ENCODE measurements at regions not wholly inside any gene's neighbourhood (a gene's known extent, or its start where the extent isn't known, plus 50 kb on each side); places are given as distances from the start of the nearest gene placed in this dataset.

- TF ChIP-seq CTCF (IDR thresholded peaks at IDR 0.05 in 2 of 3, conservative IDR thresholded peaks at IDR 0.05 in 1 of 3; ENCODE audit: control insufficient read depth in 2 of 3, extremely low read depth in 1 of 3, insufficient read depth in 1 of 3, low read depth in 3 of 3, low read length in 3 of 3): no peak
- TF ChIP-seq SMC3 (IDR thresholded peaks at IDR 0.05; ENCODE audit: borderline replicate concordance, low read length): no peak
- TF ChIP-seq ETV6 (conservative IDR thresholded peaks at IDR 0.05 in 1 of 2, IDR thresholded peaks at IDR 0.05 in 1 of 2; ENCODE audit: borderline replicate concordance in 1 of 2, low read depth in 1 of 2): no peak
- no peak for TF ChIP-seq EZH2 (IDR thresholded peaks at IDR 0.05; ENCODE audit: borderline replicate concordance, control insufficient read depth, low read depth, low read length)
- TF ChIP-seq MYC (IDR thresholded peaks at IDR 0.05; ENCODE audit: insufficient read depth, insufficient read length, insufficient replicate concordance, low read length, severe bottlenecking): no peak
- TF ChIP-seq POLR2AphosphoS5 (IDR thresholded peaks at IDR 0.05; ENCODE audit: low read length): no peak
- no peak for TF ChIP-seq HDGF (IDR thresholded peaks at IDR 0.05)
- TF ChIP-seq MAX (IDR thresholded peaks at IDR 0.05; ENCODE audit: low read depth, low read length): no peak
- no peak for TF ChIP-seq RELA (IDR thresholded peaks at IDR 0.05; ENCODE audit: borderline replicate concordance, partially characterized antibody)
- TF ChIP-seq, protein P1, sequence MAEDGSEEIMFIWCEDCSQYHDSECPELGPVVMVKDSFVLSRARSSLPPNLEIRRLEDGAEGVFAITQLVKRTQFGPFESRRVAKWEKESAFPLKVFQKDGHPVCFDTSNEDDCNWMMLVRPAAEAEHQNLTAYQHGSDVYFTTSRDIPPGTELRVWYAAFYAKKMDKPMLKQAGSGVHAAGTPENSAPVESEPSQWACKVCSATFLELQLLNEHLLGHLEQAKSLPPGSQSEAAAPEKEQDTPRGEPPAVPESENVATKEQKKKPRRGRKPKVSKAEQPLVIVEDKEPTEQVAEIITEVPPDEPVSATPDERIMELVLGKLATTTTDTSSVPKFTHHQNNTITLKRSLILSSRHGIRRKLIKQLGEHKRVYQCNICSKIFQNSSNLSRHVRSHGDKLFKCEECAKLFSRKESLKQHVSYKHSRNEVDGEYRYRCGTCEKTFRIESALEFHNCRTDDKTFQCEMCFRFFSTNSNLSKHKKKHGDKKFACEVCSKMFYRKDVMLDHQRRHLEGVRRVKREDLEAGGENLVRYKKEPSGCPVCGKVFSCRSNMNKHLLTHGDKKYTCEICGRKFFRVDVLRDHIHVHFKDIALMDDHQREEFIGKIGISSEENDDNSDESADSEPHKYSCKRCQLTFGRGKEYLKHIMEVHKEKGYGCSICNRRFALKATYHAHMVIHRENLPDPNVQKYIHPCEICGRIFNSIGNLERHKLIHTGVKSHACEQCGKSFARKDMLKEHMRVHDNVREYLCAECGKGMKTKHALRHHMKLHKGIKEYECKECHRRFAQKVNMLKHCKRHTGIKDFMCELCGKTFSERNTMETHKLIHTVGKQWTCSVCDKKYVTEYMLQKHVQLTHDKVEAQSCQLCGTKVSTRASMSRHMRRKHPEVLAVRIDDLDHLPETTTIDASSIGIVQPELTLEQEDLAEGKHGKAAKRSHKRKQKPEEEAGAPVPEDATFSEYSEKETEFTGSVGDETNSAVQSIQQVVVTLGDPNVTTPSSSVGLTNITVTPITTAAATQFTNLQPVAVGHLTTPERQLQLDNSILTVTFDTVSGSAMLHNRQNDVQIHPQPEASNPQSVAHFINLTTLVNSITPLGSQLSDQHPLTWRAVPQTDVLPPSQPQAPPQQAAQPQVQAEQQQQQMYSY (CRISPR knock-in tag; IDR thresholded peaks at IDR 0.05): no peak
- TF ChIP-seq IKZF2 (IDR thresholded peaks at IDR 0.05): no peak
- no peak for TF ChIP-seq YY1 (IDR thresholded peaks at IDR 0.05; ENCODE audit: low read depth, low read length)
- TF ChIP-seq, protein P2, sequence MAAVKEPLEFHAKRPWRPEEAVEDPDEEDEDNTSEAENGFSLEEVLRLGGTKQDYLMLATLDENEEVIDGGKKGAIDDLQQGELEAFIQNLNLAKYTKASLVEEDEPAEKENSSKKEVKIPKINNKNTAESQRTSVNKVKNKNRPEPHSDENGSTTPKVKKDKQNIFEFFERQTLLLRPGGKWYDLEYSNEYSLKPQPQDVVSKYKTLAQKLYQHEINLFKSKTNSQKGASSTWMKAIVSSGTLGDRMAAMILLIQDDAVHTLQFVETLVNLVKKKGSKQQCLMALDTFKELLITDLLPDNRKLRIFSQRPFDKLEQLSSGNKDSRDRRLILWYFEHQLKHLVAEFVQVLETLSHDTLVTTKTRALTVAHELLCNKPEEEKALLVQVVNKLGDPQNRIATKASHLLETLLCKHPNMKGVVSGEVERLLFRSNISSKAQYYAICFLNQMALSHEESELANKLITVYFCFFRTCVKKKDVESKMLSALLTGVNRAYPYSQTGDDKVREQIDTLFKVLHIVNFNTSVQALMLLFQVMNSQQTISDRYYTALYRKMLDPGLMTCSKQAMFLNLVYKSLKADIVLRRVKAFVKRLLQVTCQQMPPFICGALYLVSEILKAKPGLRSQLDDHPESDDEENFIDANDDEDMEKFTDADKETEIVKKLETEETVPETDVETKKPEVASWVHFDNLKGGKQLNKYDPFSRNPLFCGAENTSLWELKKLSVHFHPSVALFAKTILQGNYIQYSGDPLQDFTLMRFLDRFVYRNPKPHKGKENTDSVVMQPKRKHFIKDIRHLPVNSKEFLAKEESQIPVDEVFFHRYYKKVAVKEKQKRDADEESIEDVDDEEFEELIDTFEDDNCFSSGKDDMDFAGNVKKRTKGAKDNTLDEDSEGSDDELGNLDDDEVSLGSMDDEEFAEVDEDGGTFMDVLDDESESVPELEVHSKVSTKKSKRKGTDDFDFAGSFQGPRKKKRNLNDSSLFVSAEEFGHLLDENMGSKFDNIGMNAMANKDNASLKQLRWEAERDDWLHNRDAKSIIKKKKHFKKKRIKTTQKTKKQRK (IDR thresholded peaks at IDR 0.05; ENCODE audit: low read depth, low read length): no peak
Observed at GRCh38 chr5:74938250-74938933, 72.2 kb upstream of the FAM169A start.
